Transverse colon (tissue), 4 donors: ENCODE measurements at regions not wholly inside any gene's neighbourhood (a gene's known extent, or its start where the extent isn't known, plus 50 kb on each side); places are given as distances from the start of the nearest gene placed in this dataset.
"Not testable (repeated sequence)": the region's sequence is repeated elsewhere in the genome, so short reads cannot be mapped to it uniquely, and the experiment has no call there.

ENCODE experiments used
- DNase-seq: peaks from one replicate; pipeline ENCODE4 v3.0.0-alpha.2; 2019
- H3K27ac ChIP-seq, 4 donors: fragments of 200-600 bp; sonication (generic); 2 replicates each; pipeline ENCODE4 v1.5.1; 2016 to 2018; ENCODE audit warnings: inconsistent platforms in 4 of 4
- H3K27me3 ChIP-seq: fragments of 200-600 bp; sonication (generic); 2 replicates; pipeline ENCODE4 v1.5.1; 2017; ENCODE audit warnings: inconsistent platforms
- H3K36me3 ChIP-seq, 4 donors: fragments of 200-600 bp; sonication (generic); 2 replicates each; pipeline ENCODE4 v1.5.1; 2017 to 2019; ENCODE audit warnings: inconsistent platforms in 4 of 4
- H3K4me1 ChIP-seq, 4 donors: fragments of 200-600 bp; sonication (generic); 2 replicates each; pipeline ENCODE4 v1.5.1; 2017 to 2020; ENCODE audit warnings: inconsistent platforms in 4 of 4
- H3K4me3 ChIP-seq, 4 donors: fragments of 200-600 bp; sonication (generic); 1 replicate in 1 of 4; 2 replicates in 3 of 4; pipeline versions ENCODE4 v1.5.1 to v1.6.1; 2017 to 2019; ENCODE audit warnings: inconsistent platforms in 4 of 4
- H3K9me3 ChIP-seq, 2 donors: fragments of 200-600 bp; sonication (generic); 2 replicates each; pipeline ENCODE4 v1.5.1; 2017 to 2019; ENCODE audit warnings: inconsistent platforms in 2 of 2
- CTCF ChIP-seq, 5 experiments: fragments of 200-600 bp in 3 of 5; fragments of 450-650 bp in 2 of 5; sonication (generic) in 3 of 5; IDR thresholded peaks; 1 replicate in 2 of 5; 2 replicates in 3 of 5; pipeline ENCODE4 v1.5.1; 2016 to 2017; ENCODE audit warnings: antibody characterized with exemption in 5 of 5, inconsistent platforms in 3 of 5, mild to moderate bottlenecking in 2 of 5, moderate library complexity in 1 of 5
- EP300 ChIP-seq: sonication (generic); formaldehyde crosslinking; IDR thresholded peaks from one replicate; pipeline ENCODE4 v1.6.1; 2017; ENCODE audit warnings: antibody characterized with exemption, low read depth
- POLR2A ChIP-seq: fragments of 450-650 bp; IDR thresholded peaks from one replicate; pipeline ENCODE4 v1.6.1; 2016; ENCODE audit warnings: antibody characterized with exemption, mild to moderate bottlenecking, moderate library complexity
- POLR2AphosphoS5 ChIP-seq, 3 donors: sonication (generic); formaldehyde crosslinking; IDR thresholded peaks; one replicate each; pipeline ENCODE4 v1.6.1; 2016; ENCODE audit warnings: antibody characterized with exemption in 3 of 3
- WGBS, 2 donors: methylation state at CpG; one replicate each; pipeline ENCODE4 v1.1.5; 2018; ENCODE audit warnings: low coverage in 1 of 2; 5-methylcytosine and 5-hydroxymethylcytosine counted together
- in situ Hi-C, 4 donors: fragments of 200-750 bp; cut with MboI; loops; one replicate each; pipeline versions ENCODE4 v1.15.0 to v1.15.1; 2017; ENCODE audit warnings: low sequenced_read_pairs in 3 of 4, low pct_ligation_motif_present in 1 of 4, low pct_unique_long_range_greater_than_20kb in 1 of 4
- intact Hi-C: fragments of 100-400 bp; cut with DNase I; formaldehyde crosslinking; loops from one replicate; pipeline ENCODE4 v1.15.1; 2023; ENCODE audit warnings: low total_unique reads

GRCh38 chr5:25540628-25541027 is 895.9 kb upstream of the CDH10 start:
- peaks cover 0 to 3% of the 10 kb centered on the region in 2 donors for H3K9me3 ChIP-seq
- no peak for DNase-seq
- intact Hi-C loops, result no loop called here
- no peaks in the 10 kb centered on the region for H3K36me3 ChIP-seq
- TF ChIP-seq POLR2AphosphoS5 (IDR thresholded peaks at IDR 0.05) (no peak), CTCF (IDR thresholded peaks at IDR 0.05) (no peak), POLR2A (no peak), EP300 (no peak)
- in situ Hi-C loops, result no loop called here
- no peak overlapping the region for H3K4me3 ChIP-seq
- H3K4me1 ChIP-seq, result no peaks in the 10 kb centered on the region
- H3K27me3 ChIP-seq, result no peaks in the 10 kb centered on the region
- WGBS, 2 donors, result 69 to 70% methylated on average over 2 of the region's 2 CpGs
- no peak overlapping the region for H3K27ac ChIP-seq

GRCh38 chr5:25539536-25539935 is 894.8 kb upstream of the CDH10 start:
- H3K36me3 ChIP-seq, result no peaks in the 10 kb centered on the region
- H3K4me3 ChIP-seq, result no peak overlapping the region
- H3K27ac ChIP-seq, result no peak overlapping the region
- peaks cover 0 to 3% of the 10 kb centered on the region in 2 donors for H3K9me3 ChIP-seq
- no peak for TF ChIP-seq POLR2A
- TF ChIP-seq POLR2AphosphoS5 (IDR thresholded peaks at IDR 0.05), result no peak
- no peak for TF ChIP-seq CTCF (IDR thresholded peaks at IDR 0.05)
- no peak for TF ChIP-seq EP300
- in situ Hi-C loops (no loop called here), intact Hi-C loops (no loop called here)
- no peaks in the 10 kb centered on the region for H3K27me3 ChIP-seq
- no peaks in the 10 kb centered on the region for H3K4me1 ChIP-seq
- 39 to 43% methylated on average over 2 of the region's 2 CpGs for WGBS, 2 donors
- no peak for DNase-seq

- H3K4me1 ChIP-seq, H3K4me3 ChIP-seq, in situ Hi-C loops, H3K9me3 ChIP-seq, H3K27ac ChIP-seq, H3K27me3 ChIP-seq, H3K36me3 ChIP-seq, DNase-seq: not testable (repeated sequence)
- WGBS, 2 donors, result 70 to 81% methylated on average over 3 to 6 of the region's 6 CpGs
- intact Hi-C loops, result loop anchor here (1.0 kb wide), 1 partner anchor 29 kb away; no protein-coding TSS in a partner anchor
These were observed 891.7 kb upstream of the CDH10 start for GRCh38 chr5:25536461-25536860.

- Histone ChIP-seq H3K4me3 (no peak overlapping the region), H3K36me3 (no peaks in the 10 kb centered on the region), H3K9me3 (peaks cover 0 to 3% of the 10 kb centered on the region in 2 donors), H3K4me1 (no peaks in the 10 kb centered on the region), H3K27ac (no peak overlapping the region), H3K27me3 (no peaks in the 10 kb centered on the region)
- WGBS, 2 donors, result 33 to 49% methylated on average over 2 of the region's 2 CpGs
- in situ Hi-C loops (no loop called here), intact Hi-C loops (no loop called here)
- DNase-seq, result no peak
- no peak for TF ChIP-seq POLR2A
- no peak for TF ChIP-seq POLR2AphosphoS5 (IDR thresholded peaks at IDR 0.05)
- no peak for TF ChIP-seq EP300
- no peak for TF ChIP-seq CTCF (IDR thresholded peaks at IDR 0.05)
These were observed 871.4 kb upstream of the CDH10 start for GRCh38 chr5:25516141-25516540.

- Histone ChIP-seq H3K4me1 (no peaks in the 10 kb centered on the region), H3K27ac (no peak overlapping the region), H3K4me3 (no peak overlapping the region), H3K36me3 (no peaks in the 10 kb centered on the region), H3K27me3 (no peaks in the 10 kb centered on the region), H3K9me3 (peaks cover 0 to 3% of the 10 kb centered on the region in 2 donors)
- TF ChIP-seq CTCF (IDR thresholded peaks at IDR 0.05), result no peak
- TF ChIP-seq POLR2AphosphoS5 (IDR thresholded peaks at IDR 0.05), result no peak
- no peak for TF ChIP-seq POLR2A
- no peak for TF ChIP-seq EP300
- intact Hi-C loops, result no loop called here
- WGBS, 2 donors, result 69% methylated on average over 2 of the region's 2 CpGs; no CpG with 5 or more reads in 1 of the 2 donors
- in situ Hi-C loops, result no loop called here
- no peak for DNase-seq
These were observed 870.7 kb upstream of the CDH10 start for GRCh38 chr5:25515525-25515924.

- in situ Hi-C loops, result not testable (repeated sequence)
- WGBS, 2 donors, result 78 to 82% methylated on average over 1 to 2 of the region's 2 CpGs
These were observed 865.9 kb upstream of the CDH10 start for GRCh38 chr5:25510692-25511091.

GRCh38 chr5:25508011-25508410 is 863.2 kb upstream of the CDH10 start:
- H3K36me3 ChIP-seq, in situ Hi-C loops, H3K27me3 ChIP-seq, H3K4me1 ChIP-seq, H3K9me3 ChIP-seq, H3K27ac ChIP-seq, H3K4me3 ChIP-seq, intact Hi-C loops, DNase-seq: not testable (repeated sequence)
- WGBS, 2 donors, result 91% methylated on average over 4 of the region's 4 CpGs; no CpG with 5 or more reads in 1 of the 2 donors

More at GRCh38 chr5:25510692-25511091, 865.9 kb upstream of the CDH10 start:
- H3K27me3 ChIP-seq, H3K4me1 ChIP-seq, intact Hi-C loops, H3K4me3 ChIP-seq, H3K27ac ChIP-seq, DNase-seq, H3K36me3 ChIP-seq, H3K9me3 ChIP-seq: not testable (repeated sequence)
